ENCODE measurements at regions not wholly inside any gene's neighbourhood (a gene's known extent, or its start where the extent isn't known, plus 50 kb on each side); places are given as distances from the start of the nearest gene placed in this dataset.

GRCh38 chr9:17013010-17013409 is 121.8 kb upstream of the CNTLN start:
- no peak for TF ChIP-seq EZH2 (IDR thresholded peaks at IDR 0.05)
- no peak for TF ChIP-seq POLR2AphosphoS5 (IDR thresholded peaks at IDR 0.05; ENCODE audit: borderline replicate concordance, low read depth, low read length)

Measured in SK-N-MC (cell line).